H9 (cell line): ENCODE measurements at regions not wholly inside any gene's neighbourhood (a gene's known extent, or its start where the extent isn't known, plus 50 kb on each side); places are given as distances from the start of the nearest gene placed in this dataset.

ENCODE experiments used
- DNase-seq: peaks from one replicate; pipeline ENCODE4 v3.0.0-alpha.2; 2017
- H2AFZ ChIP-seq: one replicate; pipeline ENCODE4 v1.6.1; 2013; ENCODE audit warnings: mild to moderate bottlenecking, low read length, control low read depth, moderate library complexity
- H2AK5ac ChIP-seq: 2 replicates; pipeline ENCODE4 v1.6.1; 2013; ENCODE audit warnings: low read length, control low read depth, mixed read lengths; ENCODE audit not compliant: insufficient read length
- H2BK120ac ChIP-seq: one replicate; pipeline ENCODE4 v1.6.1; 2013; ENCODE audit warnings: low read depth, mild to moderate bottlenecking, low read length, control low read depth, inconsistent platforms; ENCODE audit not compliant: poor library complexity, severe bottlenecking
- H2BK12ac ChIP-seq: 2 replicates; pipeline ENCODE4 v1.6.1; 2013; ENCODE audit warnings: low read length, control low read depth, mixed read lengths, low read depth; ENCODE audit not compliant: insufficient read length
- H2BK15ac ChIP-seq: 2 replicates; pipeline ENCODE4 v1.6.1; 2013; ENCODE audit warnings: low read depth, low read length, control low read depth
- H2BK20ac ChIP-seq: one replicate; pipeline ENCODE4 v1.6.1; 2013; ENCODE audit warnings: low read depth, mild to moderate bottlenecking, low read length, control low read depth, inconsistent platforms; ENCODE audit not compliant: poor library complexity, severe bottlenecking
- H2BK5ac ChIP-seq: 2 replicates; pipeline ENCODE4 v1.6.1; 2013; ENCODE audit warnings: low read length, control low read depth, mixed read lengths; ENCODE audit not compliant: insufficient read length
- H3K14ac ChIP-seq: 2 replicates; pipeline ENCODE4 v1.6.1; 2013; ENCODE audit warnings: low read length, control low read depth; ENCODE audit not compliant: insufficient read depth
- H3K18ac ChIP-seq: 2 replicates; pipeline ENCODE4 v1.6.1; 2013; ENCODE audit warnings: low read depth, mild to moderate bottlenecking, mixed read lengths, low read length, control low read depth; ENCODE audit not compliant: insufficient read length
- H3K23ac ChIP-seq: 2 replicates; pipeline ENCODE4 v1.6.1; 2013; ENCODE audit warnings: low read length, control low read depth, mixed read lengths, low read depth; ENCODE audit not compliant: insufficient read length
- H3K23me2 ChIP-seq: 2 replicates; pipeline ENCODE4 v1.6.1; 2013; ENCODE audit warnings: low read depth, mild to moderate bottlenecking, mixed read lengths, low read length, control low read depth; ENCODE audit not compliant: insufficient read length, poor library complexity, severe bottlenecking
- H3K27ac ChIP-seq: 2 replicates; pipeline ENCODE4 v1.5.1; 2013; ENCODE audit warnings: low read length, control low read depth, mixed read lengths, low read depth; ENCODE audit not compliant: insufficient read length
- H3K27me3 ChIP-seq: 2 replicates; pipeline ENCODE4 v1.6.1; 2013; ENCODE audit warnings: low read length, control low read depth, inconsistent platforms; ENCODE audit not compliant: insufficient read depth
- H3K4ac ChIP-seq: 2 replicates; pipeline ENCODE4 v1.6.1; 2013; ENCODE audit warnings: low read depth, mild to moderate bottlenecking, control low read depth, inconsistent platforms, low read length, moderate library complexity
- H3K4me1 ChIP-seq: 2 replicates; pipeline ENCODE4 v1.6.1; 2013; ENCODE audit warnings: low read length, control low read depth, inconsistent platforms; ENCODE audit not compliant: insufficient read depth
- H3K4me2 ChIP-seq: 2 replicates; pipeline ENCODE4 v1.6.1; 2013; ENCODE audit warnings: low read length, control low read depth, mixed read lengths; ENCODE audit not compliant: insufficient read length, insufficient read depth
- H3K56ac ChIP-seq: 2 replicates; pipeline ENCODE4 v1.6.1; 2013; ENCODE audit warnings: low read depth, mild to moderate bottlenecking, mixed read lengths, low read length, control low read depth; ENCODE audit not compliant: insufficient read length
- H3K79me1 ChIP-seq: 2 replicates; pipeline ENCODE4 v1.6.1; 2013; ENCODE audit warnings: low read depth, mild to moderate bottlenecking, moderate library complexity, low read length, control low read depth, inconsistent platforms; ENCODE audit not compliant: insufficient read depth, poor library complexity, severe bottlenecking
- H3K79me2 ChIP-seq: 2 replicates; pipeline ENCODE4 v1.6.1; 2013; ENCODE audit warnings: low read length, control low read depth, inconsistent platforms; ENCODE audit not compliant: insufficient read depth
- H3K9ac ChIP-seq: 2 replicates; pipeline ENCODE4 v1.6.1; 2013; ENCODE audit warnings: low read length, control low read depth, mixed read lengths; ENCODE audit not compliant: insufficient read length; ENCODE audit errors: extremely low read depth
- H3K9me3 ChIP-seq: one replicate; pipeline ENCODE4 v1.6.1; 2013; ENCODE audit warnings: low read depth, low read length, inconsistent platforms; ENCODE audit not compliant: control insufficient read depth
- H3T11ph ChIP-seq: one replicate; pipeline ENCODE4 v1.6.1; 2013; ENCODE audit warnings: mild to moderate bottlenecking, low read length, control low read depth, inconsistent platforms
- H4K20me1 ChIP-seq: one replicate; pipeline ENCODE4 v1.6.1; 2013; ENCODE audit not compliant: control insufficient read depth, insufficient read length, insufficient read depth
- H4K5ac ChIP-seq: 2 replicates; pipeline ENCODE4 v1.6.1; 2013; ENCODE audit warnings: low read depth, mild to moderate bottlenecking, mixed read lengths, low read length, control low read depth; ENCODE audit not compliant: insufficient read length
- H4K8ac ChIP-seq: replicated peaks from 2 replicates; pipeline ENCODE4 v1.6.1; 2013; ENCODE audit warnings: low read length, control low read depth, mixed read lengths, low read depth; ENCODE audit not compliant: insufficient read length
- H4K91ac ChIP-seq: 2 replicates; pipeline ENCODE4 v1.6.1; 2013; ENCODE audit warnings: low read depth, mild to moderate bottlenecking, moderate library complexity, mixed read lengths, low read length, control low read depth; ENCODE audit not compliant: insufficient read length
- H3K27ac Mint-ChIP-seq, 3 experiments: 2 replicates in 2 of 3; 3 replicates in 1 of 3; pipeline ENCODE4 v1.8.0; 2020 to 2021; ENCODE audit warnings: mixed read lengths in 3 of 3, mild to moderate bottlenecking in 1 of 3, moderate library complexity in 1 of 3
- H3K27me3 Mint-ChIP-seq: 2 replicates; pipeline ENCODE4 v1.8.0; 2021; ENCODE audit warnings: low read depth, mild to moderate bottlenecking, moderate library complexity, mixed read lengths
- H3K36me3 Mint-ChIP-seq, 3 experiments: 2 replicates in 2 of 3; 3 replicates in 1 of 3; pipeline ENCODE4 v1.8.0; 2020 to 2021; ENCODE audit warnings: low read depth in 3 of 3, mixed read lengths in 3 of 3; ENCODE audit not compliant: insufficient read depth in 1 of 3
- H3K4me1 Mint-ChIP-seq, 2 experiments: 2 replicates each; pipeline ENCODE4 v1.8.0; 2020; ENCODE audit warnings: mixed read lengths in 2 of 2
- H3K4me3 Mint-ChIP-seq, 2 experiments: 2 replicates in 1 of 2; 3 replicates in 1 of 2; pipeline ENCODE4 v1.8.0; 2020 to 2021; ENCODE audit warnings: mild to moderate bottlenecking in 2 of 2, mixed read lengths in 2 of 2, moderate library complexity in 1 of 2
- H3K9me3 Mint-ChIP-seq, 2 experiments: 2 replicates in 1 of 2; 3 replicates in 1 of 2; pipeline ENCODE4 v1.8.0; 2020; ENCODE audit warnings: mild to moderate bottlenecking in 2 of 2, mixed read lengths in 2 of 2, moderate library complexity in 1 of 2
- CTCF ChIP-seq: fragments of 200-600 bp; sonication (generic); conservative IDR thresholded peaks from 3 replicates; pipeline ENCODE4 v1.8.0; 2021; ENCODE audit warnings: antibody characterized with exemption, mild to moderate bottlenecking
- WGBS: extraction: QIAGEN DNeasy Blood & Tissue Kit; methylation state at CpG from one replicate; pipeline ENCODE4 v1.1.7; 2013; ENCODE audit warnings: missing lambda C conversion rate, low lambda C conversion rate, mixed read lengths; ENCODE audit not compliant: insufficient read length; ENCODE audit errors: extremely low coverage; 5-methylcytosine and 5-hydroxymethylcytosine counted together

GRCh38 chr3:96086018-96086417 lies 728.4 kb upstream of the EPHA6 start:
- no peak overlapping the region for H3K4ac ChIP-seq
- H3K23ac ChIP-seq = no peak overlapping the region
- no CpG with 5 or more reads among the region's 2 CpGs for WGBS
- H3K27ac Mint-ChIP-seq = no peak overlapping the region
- H2BK15ac ChIP-seq = no peak overlapping the region
- no peaks in the 10 kb centered on the region for H3K27me3 ChIP-seq
- H3K14ac ChIP-seq = no peak overlapping the region
- no peak for DNase-seq
- no peak overlapping the region for H2BK20ac ChIP-seq
- no peak overlapping the region for H2BK12ac ChIP-seq
- no peaks in the 10 kb centered on the region for H3K4me1 ChIP-seq
- no peak overlapping the region for H4K8ac ChIP-seq
- TF ChIP-seq CTCF = no peak
- H3K27ac ChIP-seq = no peak overlapping the region
- no peak overlapping the region for H3K9ac ChIP-seq
- H3K4me2 ChIP-seq = no peak overlapping the region
- no peaks in the 10 kb centered on the region for H4K20me1 ChIP-seq
- H2AFZ ChIP-seq = no peak overlapping the region
- H3K9me3 ChIP-seq = no peaks in the 10 kb centered on the region
- H3K18ac ChIP-seq = no peak overlapping the region
- no peaks in the 10 kb centered on the region for H3K79me1 ChIP-seq
- H3K36me3 Mint-ChIP-seq = peaks cover 0 to 4% (median 0%) of the 10 kb centered on the region in 3 experiments; a peak in 2 of 7 replicates
- no peaks in the 10 kb centered on the region; a peak in 1 of 5 replicates for H3K9me3 Mint-ChIP-seq
- no peak overlapping the region for H3T11ph ChIP-seq
- H3K79me2 ChIP-seq = no peaks in the 10 kb centered on the region
- H3K56ac ChIP-seq = no peak overlapping the region
- H3K4me1 Mint-ChIP-seq = no peaks in the 10 kb centered on the region
- H4K5ac ChIP-seq = no peak overlapping the region
- H3K4me3 Mint-ChIP-seq = no peak overlapping the region
- H3K23me2 ChIP-seq = no peaks in the 10 kb centered on the region
- no peak overlapping the region for H2BK5ac ChIP-seq
- no peak overlapping the region for H2AK5ac ChIP-seq
- no peak overlapping the region for H4K91ac ChIP-seq
- no peaks in the 10 kb centered on the region for H3K27me3 Mint-ChIP-seq
- H2BK120ac ChIP-seq = no peak overlapping the region
